Liver (tissue), 8 donors: ENCODE measurements at regions not wholly inside any gene's neighbourhood (a gene's known extent, or its start where the extent isn't known, plus 50 kb on each side); places are given as distances from the start of the nearest gene placed in this dataset.
"Not testable (repeated sequence)": the region's sequence is repeated elsewhere in the genome, so short reads cannot be mapped to it uniquely, and the experiment has no call there.

Experiments used
- DNase-seq: peaks from one replicate; pipeline ENCODE4 v3.0.0-alpha.2; 2017; ENCODE audit warnings: low spot score
- H3K27ac ChIP-seq, 2 donors: one replicate each; pipeline ENCODE4 v1.7.0; 2013; ENCODE audit warnings: inconsistent platforms in 2 of 2, low read length in 2 of 2, control low read depth in 1 of 2, low read depth in 1 of 2, mild to moderate bottlenecking in 1 of 2
- H3K27me3 ChIP-seq, 4 donors: one replicate each; pipeline versions ENCODE4 v1.6.1 to v1.7.0; 2013; ENCODE audit warnings: low read length in 3 of 4, inconsistent platforms in 1 of 4, mild to moderate bottlenecking in 1 of 4, moderate library complexity in 1 of 4; ENCODE audit not compliant: control insufficient read depth in 4 of 4, insufficient read depth in 4 of 4
- H3K36me3 ChIP-seq, 4 donors: one replicate each; pipeline versions ENCODE4 v1.6.1 to v1.7.0; 2013; ENCODE audit warnings: low read length in 3 of 4, mild to moderate bottlenecking in 3 of 4, low read depth in 1 of 4, moderate library complexity in 1 of 4; ENCODE audit not compliant: control insufficient read depth in 4 of 4, insufficient read depth in 3 of 4
- H3K4me1 ChIP-seq, 4 donors: one replicate each; pipeline versions ENCODE4 v1.6.1 to v1.7.0; 2013; ENCODE audit warnings: low read length in 3 of 4, mild to moderate bottlenecking in 3 of 4, moderate library complexity in 1 of 4; ENCODE audit not compliant: control insufficient read depth in 4 of 4, insufficient read depth in 4 of 4
- H3K4me3 ChIP-seq, 3 donors: one replicate each; pipeline versions ENCODE4 v1.6.1 to v1.7.0; 2013; ENCODE audit warnings: low read length in 3 of 3, control low read depth in 1 of 3, low read depth in 1 of 3, mild to moderate bottlenecking in 1 of 3
- H3K9ac ChIP-seq, 2 donors: one replicate each; pipeline ENCODE4 v1.7.0; 2013; ENCODE audit warnings: low read length in 2 of 2, mild to moderate bottlenecking in 2 of 2, moderate library complexity in 2 of 2, control low read depth in 1 of 2, low read depth in 1 of 2
- H3K9me3 ChIP-seq, 4 donors: one replicate each; pipeline versions ENCODE4 v1.6.1 to v1.7.0; 2013; ENCODE audit warnings: low read length in 3 of 4; ENCODE audit not compliant: control insufficient read depth in 4 of 4
- ATF3 ChIP-seq: IDR thresholded peaks from 2 replicates; pipeline ENCODE4 v1.6.1; 2016; ENCODE audit warnings: antibody characterized with exemption
- EGR1 ChIP-seq, 2 donors: IDR thresholded peaks; 2 replicates each; pipeline ENCODE4 v1.6.1; 2016 to 2018; ENCODE audit warnings: antibody characterized with exemption in 2 of 2, low read depth in 2 of 2
- FOXA1 ChIP-seq: IDR thresholded peaks from 2 replicates; pipeline ENCODE4 v1.6.1; 2016; ENCODE audit warnings: antibody characterized with exemption
- GABPA ChIP-seq, 2 donors: IDR thresholded peaks in 1 of 2; conservative IDR thresholded peaks in 1 of 2; 2 replicates each; pipeline ENCODE4 v1.6.1; 2016; ENCODE audit warnings: antibody characterized with exemption in 2 of 2, mild to moderate bottlenecking in 1 of 2, moderate library complexity in 1 of 2
- HNF4A ChIP-seq, 2 donors: conservative IDR thresholded peaks; 2 replicates each; pipeline ENCODE4 v1.6.1; 2016; ENCODE audit warnings: antibody characterized with exemption in 2 of 2, mild to moderate bottlenecking in 2 of 2
- HNF4G ChIP-seq: IDR thresholded peaks from 2 replicates; pipeline ENCODE4 v1.6.1; 2016; ENCODE audit warnings: antibody characterized with exemption
- JUND ChIP-seq, 2 donors: IDR thresholded peaks; 2 replicates each; pipeline ENCODE4 v1.6.1; 2016; ENCODE audit warnings: antibody characterized with exemption in 2 of 2
- MAX ChIP-seq: IDR thresholded peaks from 2 replicates; pipeline ENCODE4 v1.6.1; 2016; ENCODE audit warnings: antibody characterized with exemption
- NR2F2 ChIP-seq: IDR thresholded peaks from 2 replicates; pipeline ENCODE4 v1.6.1; 2016; ENCODE audit warnings: antibody characterized with exemption
- RAD21 ChIP-seq, 2 donors: IDR thresholded peaks; 2 replicates each; pipeline ENCODE4 v1.6.1; 2016; ENCODE audit warnings: antibody characterized with exemption in 2 of 2, mild to moderate bottlenecking in 2 of 2
- RXRA ChIP-seq, 2 donors: IDR thresholded peaks; 2 replicates each; pipeline ENCODE4 v1.6.1; 2017 to 2018; ENCODE audit warnings: antibody characterized with exemption in 2 of 2, mild to moderate bottlenecking in 1 of 2
- SP1 ChIP-seq: IDR thresholded peaks from 2 replicates; pipeline ENCODE4 v1.6.1; 2018; ENCODE audit warnings: antibody characterized with exemption, mild to moderate bottlenecking
- TAF1 ChIP-seq: conservative IDR thresholded peaks from 2 replicates; pipeline ENCODE4 v1.6.1; 2016; ENCODE audit warnings: antibody characterized with exemption, mild to moderate bottlenecking
- YY1 ChIP-seq: IDR thresholded peaks from 2 replicates; pipeline ENCODE4 v1.6.1; 2016; ENCODE audit warnings: antibody characterized with exemption, mild to moderate bottlenecking
- WGBS: extraction: QIAGEN DNeasy Blood & Tissue Kit; methylation state at CpG from one replicate; pipeline ENCODE4 v1.1.7; 2013; 5-methylcytosine and 5-hydroxymethylcytosine counted together
- TF ChIP-seq, protein P1 (sequence below): fragments of 150-350 bp; IDR thresholded peaks from 2 replicates; pipeline ENCODE4 v1.5.1; 2017; ENCODE audit warnings: improper control_type of control experiment, low read depth, low read length; ENCODE audit not compliant: missing input control
- donor health status: healthy.
- donor health status: healthy.
- donor health status: healthy.
- donor health status: healthy.
- donor health status: healthy.

- TF ChIP-seq, protein P1, sequence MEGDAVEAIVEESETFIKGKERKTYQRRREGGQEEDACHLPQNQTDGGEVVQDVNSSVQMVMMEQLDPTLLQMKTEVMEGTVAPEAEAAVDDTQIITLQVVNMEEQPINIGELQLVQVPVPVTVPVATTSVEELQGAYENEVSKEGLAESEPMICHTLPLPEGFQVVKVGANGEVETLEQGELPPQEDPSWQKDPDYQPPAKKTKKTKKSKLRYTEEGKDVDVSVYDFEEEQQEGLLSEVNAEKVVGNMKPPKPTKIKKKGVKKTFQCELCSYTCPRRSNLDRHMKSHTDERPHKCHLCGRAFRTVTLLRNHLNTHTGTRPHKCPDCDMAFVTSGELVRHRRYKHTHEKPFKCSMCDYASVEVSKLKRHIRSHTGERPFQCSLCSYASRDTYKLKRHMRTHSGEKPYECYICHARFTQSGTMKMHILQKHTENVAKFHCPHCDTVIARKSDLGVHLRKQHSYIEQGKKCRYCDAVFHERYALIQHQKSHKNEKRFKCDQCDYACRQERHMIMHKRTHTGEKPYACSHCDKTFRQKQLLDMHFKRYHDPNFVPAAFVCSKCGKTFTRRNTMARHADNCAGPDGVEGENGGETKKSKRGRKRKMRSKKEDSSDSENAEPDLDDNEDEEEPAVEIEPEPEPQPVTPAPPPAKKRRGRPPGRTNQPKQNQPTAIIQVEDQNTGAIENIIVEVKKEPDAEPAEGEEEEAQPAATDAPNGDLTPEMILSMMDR: no peak
- TF ChIP-seq EGR1 (IDR thresholded peaks at IDR 0.05; ENCODE audit: low read depth in 2 of 2) (no peak), HNF4G (no peak)
Measured at GRCh38 chr14:37753459-37753858, 158.0 kb downstream of the TTC6 start (continued).

- H3K4me3 ChIP-seq, H3K27me3 ChIP-seq, H3K9me3 ChIP-seq, H3K36me3 ChIP-seq, H3K27ac ChIP-seq, H3K4me1 ChIP-seq, DNase-seq, H3K9ac ChIP-seq: not testable (repeated sequence)
- 51% methylated on average over 2 of the region's 2 CpGs for WGBS
Measured at GRCh38 chr14:37760275-37760674, 164.8 kb downstream of the TTC6 start.

- DNase-seq: no peak
- TF ChIP-seq HNF4G: no peak
- TF ChIP-seq YY1: no peak
- no peak for TF ChIP-seq FOXA1
- TF ChIP-seq JUND (IDR thresholded peaks at IDR 0.05): no peak
- TF ChIP-seq, protein P1: no peak
- no peak for TF ChIP-seq TAF1
- TF ChIP-seq NR2F2: no peak
- TF ChIP-seq SP1: no peak
- no peak for TF ChIP-seq MAX
- TF ChIP-seq RAD21 (IDR thresholded peaks at IDR 0.05): no peak
- no peak for TF ChIP-seq ATF3
- TF ChIP-seq RXRA (IDR thresholded peaks at IDR 0.05): no peak
- no peak for TF ChIP-seq HNF4A (conservative IDR thresholded peaks at IDR 0.05)
- TF ChIP-seq GABPA (IDR thresholded peaks at IDR 0.05 in 1 of 2, conservative IDR thresholded peaks at IDR 0.05 in 1 of 2): no peak
- no peak overlapping the region for H3K27ac ChIP-seq
- 92% methylated on average over 3 of the region's 3 CpGs for WGBS
- no peak overlapping the region for H3K4me3 ChIP-seq
- no peaks in the 10 kb centered on the region for H3K27me3 ChIP-seq
- no peaks in the 10 kb centered on the region for H3K4me1 ChIP-seq
- H3K9ac ChIP-seq: no peak overlapping the region
- no peaks in the 10 kb centered on the region for H3K9me3 ChIP-seq
- no peaks in the 10 kb centered on the region for H3K36me3 ChIP-seq
Measured at GRCh38 chr14:37763266-37763665, 167.8 kb downstream of the TTC6 start.

DNA sequence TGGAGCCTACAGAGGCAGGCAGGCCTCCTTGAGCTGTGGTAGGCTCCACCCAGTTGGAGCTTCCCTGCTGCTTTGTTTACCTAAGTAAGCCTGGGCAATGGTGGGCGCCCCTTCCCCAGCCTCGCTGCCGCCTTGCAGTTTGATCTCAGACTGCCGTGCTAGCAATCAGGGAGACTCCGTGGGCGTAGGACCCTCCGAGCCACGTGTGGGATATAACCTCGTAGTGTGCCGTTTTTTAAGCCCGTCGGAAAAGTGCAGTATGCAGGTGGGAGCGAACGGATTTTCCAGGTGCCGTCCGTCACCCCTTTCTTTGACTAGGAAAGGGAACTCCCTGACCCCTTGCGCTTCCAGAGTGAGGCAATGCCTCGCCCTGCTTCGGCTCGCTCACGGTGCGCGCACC, 176.9 kb downstream of the TTC6 start:
- 95% methylated on average over 23 of the region's 23 CpGs for WGBS
- H3K9ac ChIP-seq, H3K27ac ChIP-seq, H3K27me3 ChIP-seq, H3K4me3 ChIP-seq, H3K9me3 ChIP-seq, H3K36me3 ChIP-seq, H3K4me1 ChIP-seq, DNase-seq: not testable (repeated sequence)
